Right lobe of liver (tissue), 4 donors: ENCODE measurements at regions not wholly inside any gene's neighbourhood (a gene's known extent, or its start where the extent isn't known, plus 50 kb on each side); places are given as distances from the start of the nearest gene placed in this dataset.

Source experiments
- POLR2A ChIP-seq: fragments of 450-650 bp; IDR thresholded peaks from one replicate; pipeline ENCODE4 v1.6.1; 2017; ENCODE audit warnings: antibody characterized with exemption, mild to moderate bottlenecking
- TF ChIP-seq, protein P1 (sequence below), 4 donors: fragments of 200-600 bp in 3 of 4; fragments of 450-650 bp in 1 of 4; IDR thresholded peaks; one replicate each; pipeline versions ENCODE4 v1.5.1 to v1.8.0; 2016 to 2022; ENCODE audit warnings: antibody characterized with exemption in 4 of 4, mild to moderate bottlenecking in 2 of 4
- donor health status: DM: no; HTN: no; CAD: no.
- donor health status: DM: no; HTN: no; CAD: no.
- donor health status: DM: no; HTN: yes; CAD: no.

DNA sequence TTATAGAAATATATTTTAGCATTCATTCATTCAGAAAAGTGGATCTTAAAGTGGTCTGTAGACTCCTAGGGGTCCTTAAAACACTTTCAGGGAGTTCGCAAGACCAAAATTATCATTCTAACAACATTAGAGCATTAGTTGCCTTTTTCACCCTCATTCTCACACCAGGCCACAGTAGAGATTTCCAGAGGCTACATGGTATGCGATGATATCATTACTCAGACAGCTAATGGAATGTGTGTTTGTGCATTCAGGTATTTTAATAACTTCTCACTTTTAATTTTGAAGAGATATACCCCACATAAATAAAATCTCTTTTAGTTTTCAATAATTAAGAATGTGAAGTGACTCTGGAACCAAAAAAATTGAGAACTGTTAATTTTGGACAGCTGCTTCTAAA is 206.9 kb downstream of the NSUN3 start:
- TF ChIP-seq, protein P1, sequence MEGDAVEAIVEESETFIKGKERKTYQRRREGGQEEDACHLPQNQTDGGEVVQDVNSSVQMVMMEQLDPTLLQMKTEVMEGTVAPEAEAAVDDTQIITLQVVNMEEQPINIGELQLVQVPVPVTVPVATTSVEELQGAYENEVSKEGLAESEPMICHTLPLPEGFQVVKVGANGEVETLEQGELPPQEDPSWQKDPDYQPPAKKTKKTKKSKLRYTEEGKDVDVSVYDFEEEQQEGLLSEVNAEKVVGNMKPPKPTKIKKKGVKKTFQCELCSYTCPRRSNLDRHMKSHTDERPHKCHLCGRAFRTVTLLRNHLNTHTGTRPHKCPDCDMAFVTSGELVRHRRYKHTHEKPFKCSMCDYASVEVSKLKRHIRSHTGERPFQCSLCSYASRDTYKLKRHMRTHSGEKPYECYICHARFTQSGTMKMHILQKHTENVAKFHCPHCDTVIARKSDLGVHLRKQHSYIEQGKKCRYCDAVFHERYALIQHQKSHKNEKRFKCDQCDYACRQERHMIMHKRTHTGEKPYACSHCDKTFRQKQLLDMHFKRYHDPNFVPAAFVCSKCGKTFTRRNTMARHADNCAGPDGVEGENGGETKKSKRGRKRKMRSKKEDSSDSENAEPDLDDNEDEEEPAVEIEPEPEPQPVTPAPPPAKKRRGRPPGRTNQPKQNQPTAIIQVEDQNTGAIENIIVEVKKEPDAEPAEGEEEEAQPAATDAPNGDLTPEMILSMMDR (IDR thresholded peaks at IDR 0.05), result no peak
- no peak for TF ChIP-seq POLR2A
